SHP77 (cell line): ENCODE measurements at regions not wholly inside any gene's neighbourhood (a gene's known extent, or its start where the extent isn't known, plus 50 kb on each side); places are given as distances from the start of the nearest gene placed in this dataset.
"Not testable (repeated sequence)": the region's sequence is repeated elsewhere in the genome, so short reads cannot be mapped to it uniquely, and the experiment has no call there.

Experiments used
- DNase-seq, 2 experiments: peaks; one replicate each; lab custom pipeline; 2025; lab: John Stamatoyannopoulos, UW

- DNase-seq, result no peak
These were observed 230.1 kb upstream of the SPOPL start for GRCh38 chr2:138271467-138271866.

GRCh38 chr2:138272524-138273195 is 228.9 kb upstream of the SPOPL start:
- no peak for DNase-seq

GRCh38 chr2:138273280-138273679 is 228.3 kb upstream of the SPOPL start:
- not testable (repeated sequence) for DNase-seq

GRCh38 chr2:138274421-138275291 is 226.9 kb upstream of the SPOPL start:
- no peak for DNase-seq

GRCh38 chr2:138275292-138275690 is 226.3 kb upstream of the SPOPL start:
- no peak for DNase-seq

GRCh38 chr2:138275881-138276280 is 225.7 kb upstream of the SPOPL start:
- no peak for DNase-seq

- DNase-seq, result no peak
These were observed 225.2 kb upstream of the SPOPL start for GRCh38 chr2:138276339-138276738.

GRCh38 chr2:138277062-138277461 is 224.5 kb upstream of the SPOPL start:
- DNase-seq, result no peak

GRCh38 chr2:138279871-138280270 is 221.7 kb upstream of the SPOPL start:
- DNase-seq, result no peak

- no peak for DNase-seq
These were observed 220.4 kb upstream of the SPOPL start for GRCh38 chr2:138280999-138281695.

GRCh38 chr2:138282014-138282672 is 219.4 kb upstream of the SPOPL start:
- no peak for DNase-seq

GRCh38 chr2:138291805-138292204 is 209.8 kb upstream of the SPOPL start:
- DNase-seq, result no peak

GRCh38 chr2:138293045-138293444 is 208.5 kb upstream of the SPOPL start:
- no peak for DNase-seq

- DNase-seq, result no peak
These were observed 208.0 kb upstream of the SPOPL start for GRCh38 chr2:138293549-138293948.

- DNase-seq, result no peak
These were observed 207.1 kb upstream of the SPOPL start for GRCh38 chr2:138294451-138294850.

- DNase-seq, result no peak
These were observed 205.2 kb upstream of the SPOPL start for GRCh38 chr2:138296365-138296764.

GRCh38 chr2:138298120-138298814 is 203.3 kb upstream of the SPOPL start:
- no peak for DNase-seq

GRCh38 chr2:138298900-138299299 is 202.7 kb upstream of the SPOPL start:
- DNase-seq, result no peak

GRCh38 chr2:138306626-138307025 is 194.9 kb upstream of the SPOPL start:
- no peak for DNase-seq

GRCh38 chr2:138307099-138307498 is 194.5 kb upstream of the SPOPL start:
- DNase-seq, result no peak

GRCh38 chr2:138309760-138310159 is 191.8 kb upstream of the SPOPL start:
- no peak for DNase-seq

GRCh38 chr2:138312061-138312460 is 189.5 kb upstream of the SPOPL start:
- no peak for DNase-seq
